Left lung (tissue), 4 donors: ENCODE measurements at regions not wholly inside any gene's neighbourhood (a gene's known extent, or its start where the extent isn't known, plus 50 kb on each side); places are given as distances from the start of the nearest gene placed in this dataset.

Experiments
- ATAC-seq: fragments of 200-7000 bp; cut with Tn5 transposase; one replicate; pipeline ENCODE4 v1.9.1; 2020; ENCODE audit warnings: moderate library complexity
- DNase-seq, 4 donors: peaks; one replicate each; pipeline ENCODE4 v3.0.0-alpha.2; 2013 to 2020
- H3K27ac ChIP-seq, 2 donors: fragments of 200-600 bp; sonication (generic) in 1 of 2; one replicate each; pipeline versions ENCODE4 v1.5.0 to v1.8.0; 2020 to 2021
- H3K27me3 ChIP-seq, 2 donors: fragments of 200-600 bp; sonication (generic) in 1 of 2; one replicate each; pipeline versions ENCODE4 v1.5.0 to v1.8.0; 2020 to 2021
- H3K36me3 ChIP-seq, 2 donors: fragments of 200-600 bp; sonication (generic) in 1 of 2; one replicate each; pipeline versions ENCODE4 v1.5.0 to v1.8.0; 2020 to 2021
- H3K4me1 ChIP-seq, 2 donors: fragments of 200-600 bp; one replicate each; pipeline ENCODE4 v1.8.0; 2021
- H3K4me3 ChIP-seq, 2 donors: fragments of 200-600 bp; sonication (generic) in 1 of 2; one replicate each; pipeline versions ENCODE4 v1.5.0 to v1.8.0; 2020 to 2021; ENCODE audit warnings: mild to moderate bottlenecking in 1 of 2
- H3K9me3 ChIP-seq, 2 donors: fragments of 200-600 bp; sonication (generic) in 1 of 2; one replicate each; pipeline versions ENCODE4 v1.5.0 to v1.8.0; 2020 to 2021
- intact Hi-C, 2 donors: fragments of 100-400 bp; cut with DNase I; formaldehyde crosslinking; loops; one replicate each; pipeline versions ENCODE4 v1.11.2 to v1.14.2; 2022
- TF ChIP-seq, protein P1 (sequence below), 2 donors: fragments of 200-600 bp; sonication (generic) in 1 of 2; IDR thresholded peaks; one replicate each; pipeline versions ENCODE4 v1.5.0 to v1.8.0; 2021; ENCODE audit warnings: antibody characterized with exemption in 2 of 2
- donor health status: DM: no; HTN: yes; CAD: no.
- donor health status: DM: no; HTN: no; CAD: no.

DNA sequence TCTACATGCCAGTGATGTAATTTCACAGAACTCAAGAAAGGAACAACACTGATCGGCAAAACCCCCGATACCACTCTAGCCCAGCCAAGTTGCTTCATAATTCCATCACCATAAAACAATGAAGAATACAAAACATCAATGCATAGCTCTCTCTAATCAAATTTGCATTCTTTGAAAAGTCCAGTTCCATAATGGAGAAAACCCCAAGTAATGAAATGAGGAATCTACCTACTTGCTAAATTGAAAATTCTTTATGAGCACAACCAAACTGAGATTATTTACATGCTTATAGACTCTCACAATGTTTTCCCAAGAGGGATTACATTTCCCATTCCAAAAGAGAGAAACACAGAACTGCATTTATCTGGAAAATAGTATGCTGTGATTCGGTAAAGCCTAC lies 186.5 kb downstream of the NR4A2 start:
- TF ChIP-seq, protein P1, sequence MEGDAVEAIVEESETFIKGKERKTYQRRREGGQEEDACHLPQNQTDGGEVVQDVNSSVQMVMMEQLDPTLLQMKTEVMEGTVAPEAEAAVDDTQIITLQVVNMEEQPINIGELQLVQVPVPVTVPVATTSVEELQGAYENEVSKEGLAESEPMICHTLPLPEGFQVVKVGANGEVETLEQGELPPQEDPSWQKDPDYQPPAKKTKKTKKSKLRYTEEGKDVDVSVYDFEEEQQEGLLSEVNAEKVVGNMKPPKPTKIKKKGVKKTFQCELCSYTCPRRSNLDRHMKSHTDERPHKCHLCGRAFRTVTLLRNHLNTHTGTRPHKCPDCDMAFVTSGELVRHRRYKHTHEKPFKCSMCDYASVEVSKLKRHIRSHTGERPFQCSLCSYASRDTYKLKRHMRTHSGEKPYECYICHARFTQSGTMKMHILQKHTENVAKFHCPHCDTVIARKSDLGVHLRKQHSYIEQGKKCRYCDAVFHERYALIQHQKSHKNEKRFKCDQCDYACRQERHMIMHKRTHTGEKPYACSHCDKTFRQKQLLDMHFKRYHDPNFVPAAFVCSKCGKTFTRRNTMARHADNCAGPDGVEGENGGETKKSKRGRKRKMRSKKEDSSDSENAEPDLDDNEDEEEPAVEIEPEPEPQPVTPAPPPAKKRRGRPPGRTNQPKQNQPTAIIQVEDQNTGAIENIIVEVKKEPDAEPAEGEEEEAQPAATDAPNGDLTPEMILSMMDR (IDR thresholded peaks at IDR 0.05) = no peak
- H3K27ac ChIP-seq = no peak overlapping the region
- ATAC-seq (no peak), DNase-seq (no peak)
- H3K4me1 ChIP-seq = no peaks in the 10 kb centered on the region
- no peaks in the 10 kb centered on the region for H3K36me3 ChIP-seq
- H3K27me3 ChIP-seq = no peaks in the 10 kb centered on the region
- intact Hi-C loops = no loop called here
- H3K4me3 ChIP-seq = no peak overlapping the region
- H3K9me3 ChIP-seq = no peaks in the 10 kb centered on the region

DNA sequence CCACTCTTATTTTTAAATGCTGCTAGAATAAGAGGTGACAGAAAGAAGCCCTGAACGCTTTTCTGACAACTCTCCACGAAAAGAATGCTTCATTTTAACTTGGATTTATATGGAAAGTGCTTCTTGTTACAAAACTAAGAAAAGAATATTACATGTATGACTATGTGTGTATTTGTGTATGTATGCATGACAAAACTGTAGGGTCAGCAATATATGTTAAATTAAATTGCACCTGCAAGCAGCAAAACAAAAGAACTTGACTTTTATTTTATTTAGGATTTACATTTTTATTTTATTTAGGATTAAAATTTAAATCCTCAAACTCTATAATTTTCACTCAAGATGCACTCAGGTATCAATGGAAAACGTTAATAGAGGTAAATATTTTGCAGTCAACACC lies 187.1 kb downstream of the NR4A2 start:
- H3K4me1 ChIP-seq = no peaks in the 10 kb centered on the region
- no peaks in the 10 kb centered on the region for H3K36me3 ChIP-seq
- TF ChIP-seq, protein P1 (IDR thresholded peaks at IDR 0.05) = no peak
- H3K27me3 ChIP-seq = no peaks in the 10 kb centered on the region
- no peak for ATAC-seq
- H3K4me3 ChIP-seq = no peak overlapping the region
- intact Hi-C loops = no loop called here
- DNase-seq = no peak
- H3K9me3 ChIP-seq = no peaks in the 10 kb centered on the region
- no peak overlapping the region for H3K27ac ChIP-seq

DNA sequence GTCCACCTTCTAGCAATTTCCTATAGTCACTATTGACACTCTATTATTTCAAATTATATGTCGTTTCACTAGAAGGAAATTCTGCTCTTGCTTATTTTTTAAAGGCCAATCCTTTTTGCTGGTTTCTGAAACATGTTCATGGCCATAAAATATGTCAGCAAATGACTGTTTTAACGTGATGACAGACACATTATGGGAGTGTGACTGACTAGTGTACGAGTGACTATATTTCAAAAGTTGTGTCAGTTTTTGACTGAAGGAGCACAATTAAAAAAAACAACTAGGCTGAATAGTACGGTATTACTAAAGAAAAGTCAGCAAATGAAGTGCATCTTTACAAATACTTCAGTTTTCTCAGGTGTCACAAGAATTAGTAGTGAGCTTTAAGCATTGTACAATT lies 196.0 kb downstream of the NR4A2 start:
- peaks cover 0 to 2% of the 10 kb centered on the region in 2 donors for H3K9me3 ChIP-seq
- no peaks in the 10 kb centered on the region for H3K27me3 ChIP-seq
- no peaks in the 10 kb centered on the region for H3K4me1 ChIP-seq
- no peak for DNase-seq
- intact Hi-C loops = no loop called here
- no peak overlapping the region for H3K27ac ChIP-seq
- no peak overlapping the region for H3K4me3 ChIP-seq
- H3K36me3 ChIP-seq = no peaks in the 10 kb centered on the region
- no peak for ATAC-seq
- TF ChIP-seq, protein P1 (IDR thresholded peaks at IDR 0.05) = no peak

DNA sequence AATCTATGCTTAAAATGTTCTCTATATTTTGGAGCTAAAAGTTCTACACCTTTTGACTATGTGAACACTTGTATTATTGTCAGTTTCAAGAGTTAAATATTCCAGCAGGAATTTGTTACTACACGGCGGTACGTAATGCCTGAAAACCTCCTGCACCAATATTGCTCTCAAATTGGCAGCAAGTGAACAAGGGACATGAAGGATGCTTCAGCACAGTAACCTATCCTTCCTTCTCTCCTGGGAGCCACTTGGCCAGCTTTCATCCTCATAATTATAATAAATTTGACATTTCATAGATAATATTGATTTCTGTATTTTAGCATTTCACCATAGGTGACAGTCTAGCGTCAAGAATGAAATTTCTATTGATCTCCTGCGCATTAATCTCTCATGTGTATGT lies 197.6 kb downstream of the NR4A2 start:
- H3K27ac ChIP-seq = no peak overlapping the region
- H3K27me3 ChIP-seq = no peaks in the 10 kb centered on the region
- H3K36me3 ChIP-seq = no peaks in the 10 kb centered on the region
- intact Hi-C loops = no loop called here
- TF ChIP-seq, protein P1 (IDR thresholded peaks at IDR 0.05) = no peak
- no peak for DNase-seq
- H3K9me3 ChIP-seq = peaks cover 0 to under 1% of the 10 kb centered on the region in 2 donors
- no peak overlapping the region for H3K4me3 ChIP-seq
- no peak for ATAC-seq
- H3K4me1 ChIP-seq = no peaks in the 10 kb centered on the region

DNA sequence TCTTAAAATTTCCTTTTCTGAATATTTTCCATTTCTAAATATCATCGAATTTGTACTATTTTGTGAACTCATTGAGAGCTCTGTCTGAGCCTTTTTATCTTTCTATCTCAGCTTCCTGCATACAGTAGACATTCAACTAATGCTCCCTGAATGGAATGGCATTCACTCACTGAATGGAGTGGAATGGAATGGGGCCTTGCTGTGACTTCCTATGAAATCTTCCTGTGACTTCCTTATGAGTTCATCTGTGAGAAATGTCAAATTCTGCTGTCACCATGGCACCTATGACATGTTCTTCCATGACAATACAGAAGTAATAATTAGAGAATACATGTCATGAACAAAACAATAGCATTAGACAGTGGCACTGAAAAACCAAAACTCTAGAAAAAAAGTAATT lies 199.6 kb downstream of the NR4A2 start:
- ATAC-seq = no peak
- H3K4me3 ChIP-seq = no peak overlapping the region
- no peaks in the 10 kb centered on the region for H3K9me3 ChIP-seq
- H3K27me3 ChIP-seq = no peaks in the 10 kb centered on the region
- H3K4me1 ChIP-seq = no peaks in the 10 kb centered on the region
- no peak overlapping the region for H3K27ac ChIP-seq
- no peaks in the 10 kb centered on the region for H3K36me3 ChIP-seq
- TF ChIP-seq, protein P1 (IDR thresholded peaks at IDR 0.05) = no peak
- intact Hi-C loops = no loop called here
- no peak for DNase-seq
